Breast epithelium (tissue), 3 donors: ENCODE measurements at regions not wholly inside any gene's neighbourhood (a gene's known extent, or its start where the extent isn't known, plus 50 kb on each side); places are given as distances from the start of the nearest gene placed in this dataset.
"Not testable (repeated sequence)": the region's sequence is repeated elsewhere in the genome, so short reads cannot be mapped to it uniquely, and the experiment has no call there.

ENCODE experiments used
- POLR2A ChIP-seq: fragments of 450-650 bp; IDR thresholded peaks from one replicate; pipeline ENCODE4 v1.6.1; 2016; ENCODE audit warnings: antibody characterized with exemption, mild to moderate bottlenecking, moderate library complexity
- POLR2AphosphoS5 ChIP-seq, 3 donors: sonication (generic); formaldehyde crosslinking; IDR thresholded peaks; one replicate each; pipeline ENCODE4 v1.6.1; 2017; ENCODE audit warnings: antibody characterized with exemption in 3 of 3
- TF ChIP-seq, protein P1 (sequence below), 3 donors: fragments of 450-650 bp; IDR thresholded peaks; one replicate each; pipeline ENCODE4 v1.5.1; 2016 to 2017; ENCODE audit warnings: antibody characterized with exemption in 3 of 3, mild to moderate bottlenecking in 3 of 3, moderate library complexity in 3 of 3

DNA sequence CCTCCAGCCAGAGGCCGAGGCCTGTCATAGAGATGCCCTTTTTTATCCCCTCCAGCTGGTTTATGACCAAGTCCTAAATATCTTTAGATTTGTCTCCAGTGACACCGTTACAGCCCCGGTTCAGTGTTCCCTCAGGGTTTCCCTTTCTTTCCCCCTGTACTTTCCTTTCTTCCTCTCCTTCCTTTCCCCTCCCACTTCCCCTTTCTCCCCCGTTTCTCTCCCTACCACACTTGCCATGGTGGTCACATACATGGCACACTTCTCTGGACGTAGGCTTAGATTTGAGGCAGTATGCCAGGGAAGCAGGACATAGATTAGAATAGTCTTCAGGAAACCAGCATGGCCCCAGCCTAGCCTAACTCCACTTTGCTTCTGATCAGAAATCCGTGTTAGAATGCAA is 188.3 kb downstream of the OR4M2 start:
- TF ChIP-seq, protein P1, sequence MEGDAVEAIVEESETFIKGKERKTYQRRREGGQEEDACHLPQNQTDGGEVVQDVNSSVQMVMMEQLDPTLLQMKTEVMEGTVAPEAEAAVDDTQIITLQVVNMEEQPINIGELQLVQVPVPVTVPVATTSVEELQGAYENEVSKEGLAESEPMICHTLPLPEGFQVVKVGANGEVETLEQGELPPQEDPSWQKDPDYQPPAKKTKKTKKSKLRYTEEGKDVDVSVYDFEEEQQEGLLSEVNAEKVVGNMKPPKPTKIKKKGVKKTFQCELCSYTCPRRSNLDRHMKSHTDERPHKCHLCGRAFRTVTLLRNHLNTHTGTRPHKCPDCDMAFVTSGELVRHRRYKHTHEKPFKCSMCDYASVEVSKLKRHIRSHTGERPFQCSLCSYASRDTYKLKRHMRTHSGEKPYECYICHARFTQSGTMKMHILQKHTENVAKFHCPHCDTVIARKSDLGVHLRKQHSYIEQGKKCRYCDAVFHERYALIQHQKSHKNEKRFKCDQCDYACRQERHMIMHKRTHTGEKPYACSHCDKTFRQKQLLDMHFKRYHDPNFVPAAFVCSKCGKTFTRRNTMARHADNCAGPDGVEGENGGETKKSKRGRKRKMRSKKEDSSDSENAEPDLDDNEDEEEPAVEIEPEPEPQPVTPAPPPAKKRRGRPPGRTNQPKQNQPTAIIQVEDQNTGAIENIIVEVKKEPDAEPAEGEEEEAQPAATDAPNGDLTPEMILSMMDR (IDR thresholded peaks at IDR 0.05) = not testable (repeated sequence)
- TF ChIP-seq POLR2AphosphoS5 (IDR thresholded peaks at IDR 0.05); POLR2A: not testable (repeated sequence)
